ENCODE measurements at regions not wholly inside any gene's neighbourhood (a gene's known extent, or its start where the extent isn't known, plus 50 kb on each side); places are given as distances from the start of the nearest gene placed in this dataset.

DNA sequence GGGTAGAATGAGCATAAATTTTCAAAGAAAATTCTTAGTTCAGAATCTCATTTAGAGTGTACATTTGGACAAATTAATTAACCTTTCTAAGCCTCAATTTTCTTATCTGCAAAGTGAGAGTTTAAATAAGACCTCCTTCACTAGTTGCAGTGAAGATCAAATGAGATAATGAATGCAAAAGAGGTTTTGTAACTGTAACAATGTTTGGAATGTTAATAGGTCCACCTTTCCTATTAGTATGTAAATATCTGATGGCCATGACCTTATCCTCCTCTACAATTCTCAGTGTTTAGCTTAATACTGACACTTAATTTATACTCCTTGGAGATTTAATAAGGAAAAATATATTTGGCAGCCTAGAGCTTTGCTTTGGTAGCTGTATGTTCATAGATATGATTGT is 138.8 kb downstream of the GABRG1 start:
- no peak overlapping the region for H3K4me3 ChIP-seq (ENCODE audit: low read depth, low read length)
- TF ChIP-seq, protein P1, sequence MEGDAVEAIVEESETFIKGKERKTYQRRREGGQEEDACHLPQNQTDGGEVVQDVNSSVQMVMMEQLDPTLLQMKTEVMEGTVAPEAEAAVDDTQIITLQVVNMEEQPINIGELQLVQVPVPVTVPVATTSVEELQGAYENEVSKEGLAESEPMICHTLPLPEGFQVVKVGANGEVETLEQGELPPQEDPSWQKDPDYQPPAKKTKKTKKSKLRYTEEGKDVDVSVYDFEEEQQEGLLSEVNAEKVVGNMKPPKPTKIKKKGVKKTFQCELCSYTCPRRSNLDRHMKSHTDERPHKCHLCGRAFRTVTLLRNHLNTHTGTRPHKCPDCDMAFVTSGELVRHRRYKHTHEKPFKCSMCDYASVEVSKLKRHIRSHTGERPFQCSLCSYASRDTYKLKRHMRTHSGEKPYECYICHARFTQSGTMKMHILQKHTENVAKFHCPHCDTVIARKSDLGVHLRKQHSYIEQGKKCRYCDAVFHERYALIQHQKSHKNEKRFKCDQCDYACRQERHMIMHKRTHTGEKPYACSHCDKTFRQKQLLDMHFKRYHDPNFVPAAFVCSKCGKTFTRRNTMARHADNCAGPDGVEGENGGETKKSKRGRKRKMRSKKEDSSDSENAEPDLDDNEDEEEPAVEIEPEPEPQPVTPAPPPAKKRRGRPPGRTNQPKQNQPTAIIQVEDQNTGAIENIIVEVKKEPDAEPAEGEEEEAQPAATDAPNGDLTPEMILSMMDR (IDR thresholded peaks at IDR 0.05; ENCODE audit: borderline replicate concordance, insufficient read depth, low read depth, low read length) = no peak

DNA sequence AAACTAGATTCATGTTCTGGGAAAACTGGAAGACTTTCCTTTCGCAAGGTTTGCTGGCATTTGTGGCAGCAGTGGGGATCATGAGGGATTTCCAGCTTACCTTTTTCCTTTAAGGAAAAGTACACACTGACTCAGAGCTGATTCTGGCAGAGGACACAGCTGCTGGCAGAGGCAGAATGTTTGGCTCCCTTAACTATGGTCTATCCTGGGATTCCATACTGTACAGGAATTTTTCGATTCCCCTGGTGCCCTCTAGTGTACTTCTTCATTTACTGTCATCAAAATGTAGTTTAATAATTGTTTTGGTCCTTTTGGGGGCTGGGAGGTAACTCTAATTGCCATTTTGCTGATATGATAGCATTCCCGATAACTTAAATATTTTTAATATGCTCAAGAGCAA is 152.7 kb downstream of the GABRG1 start:
- TF ChIP-seq, protein P1 (IDR thresholded peaks at IDR 0.05; ENCODE audit: borderline replicate concordance, insufficient read depth, low read depth, low read length) = no peak
- H3K4me3 ChIP-seq (ENCODE audit: low read depth, low read length) = no peak overlapping the region

DNA sequence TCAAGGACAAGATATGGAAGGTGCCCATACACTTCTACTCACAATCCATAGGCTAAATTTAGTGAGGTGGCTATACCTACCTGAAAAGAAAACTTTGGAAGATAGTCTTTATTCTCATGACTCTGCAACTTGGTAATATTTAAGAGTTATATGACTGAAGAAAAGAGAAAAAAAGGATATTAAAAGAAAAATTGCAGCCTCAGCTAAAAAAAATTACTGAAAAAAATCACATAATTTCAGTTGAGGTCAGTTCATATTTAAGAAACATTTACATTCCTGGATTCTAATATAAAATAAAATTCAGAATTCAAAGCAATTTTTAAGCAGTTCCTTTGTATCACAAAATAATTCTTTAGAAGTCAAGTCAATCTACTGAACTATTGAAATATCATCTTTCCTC is 166.5 kb downstream of the GABRG1 start:
- TF ChIP-seq, protein P1 (IDR thresholded peaks at IDR 0.05; ENCODE audit: borderline replicate concordance, insufficient read depth, low read depth, low read length) = no peak
- H3K4me3 ChIP-seq (ENCODE audit: low read depth, low read length) = no peak overlapping the region

DNA sequence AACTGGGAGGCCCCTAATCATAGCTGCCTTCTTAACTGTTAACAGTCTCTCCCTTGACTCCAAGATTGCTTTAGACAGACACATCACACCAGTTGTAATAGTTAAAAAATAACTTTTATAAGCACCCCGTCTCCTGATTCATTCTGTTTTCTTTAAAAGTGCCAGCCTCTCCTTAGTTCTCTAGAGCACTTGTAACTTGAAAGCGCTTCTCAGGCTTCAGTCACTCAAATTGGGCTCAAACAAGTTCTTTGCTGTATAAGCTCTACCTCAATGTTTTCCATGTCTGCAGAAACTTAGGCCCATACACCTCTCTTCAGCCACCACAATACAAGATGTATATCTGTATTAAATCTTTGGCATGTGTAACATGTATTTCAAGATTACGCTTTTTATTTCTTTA is 169.6 kb downstream of the GABRG1 start:
- no peak overlapping the region for H3K4me3 ChIP-seq (ENCODE audit: low read depth, low read length)
- TF ChIP-seq, protein P1 (IDR thresholded peaks at IDR 0.05; ENCODE audit: borderline replicate concordance, insufficient read depth, low read depth, low read length) = no peak

DNA sequence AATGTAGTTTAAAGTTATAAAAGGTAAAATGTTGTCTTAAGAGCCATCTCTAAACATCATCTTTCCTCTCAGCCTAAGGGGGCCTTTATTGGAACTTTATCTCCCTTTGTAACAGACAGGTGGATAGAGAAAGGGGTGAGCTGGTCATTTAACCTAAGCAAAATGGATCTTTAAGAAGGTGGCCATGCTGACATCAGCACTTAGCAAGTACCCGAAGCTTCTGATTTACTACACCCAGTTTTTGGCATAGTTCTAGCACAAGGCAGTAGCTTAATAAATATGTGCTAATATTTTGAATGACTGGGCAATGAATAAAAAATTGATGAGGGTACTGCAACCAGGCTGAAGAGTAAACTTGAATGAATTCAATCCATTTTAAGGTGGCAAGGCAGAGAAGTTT is 172.7 kb downstream of the GABRG1 start:
- H3K4me3 ChIP-seq (ENCODE audit: low read depth, low read length) = no peak overlapping the region
- TF ChIP-seq, protein P1 (IDR thresholded peaks at IDR 0.05; ENCODE audit: borderline replicate concordance, insufficient read depth, low read depth, low read length) = no peak

DNA sequence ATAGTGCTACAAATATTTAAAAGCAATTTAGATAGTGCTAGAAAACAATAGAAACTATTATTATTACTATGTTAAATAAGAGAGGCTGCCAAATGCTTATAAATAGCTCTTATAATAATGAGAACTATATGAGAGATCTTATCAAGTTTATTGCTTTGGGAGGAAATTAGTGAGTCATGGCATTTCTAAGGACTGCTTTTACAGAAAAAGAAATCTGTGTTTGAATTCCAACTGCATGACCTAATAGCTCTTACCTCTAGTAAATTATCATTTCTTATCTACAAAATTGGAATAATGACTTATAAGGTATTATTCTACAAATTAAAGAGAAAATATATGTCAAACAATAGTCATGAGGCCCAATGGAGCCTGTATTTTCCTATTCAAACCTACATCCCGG is 177.2 kb downstream of the GABRG1 start:
- H3K4me3 ChIP-seq (ENCODE audit: low read depth, low read length) = no peak overlapping the region
- TF ChIP-seq, protein P1 (IDR thresholded peaks at IDR 0.05; ENCODE audit: borderline replicate concordance, insufficient read depth, low read depth, low read length) = no peak

DNA sequence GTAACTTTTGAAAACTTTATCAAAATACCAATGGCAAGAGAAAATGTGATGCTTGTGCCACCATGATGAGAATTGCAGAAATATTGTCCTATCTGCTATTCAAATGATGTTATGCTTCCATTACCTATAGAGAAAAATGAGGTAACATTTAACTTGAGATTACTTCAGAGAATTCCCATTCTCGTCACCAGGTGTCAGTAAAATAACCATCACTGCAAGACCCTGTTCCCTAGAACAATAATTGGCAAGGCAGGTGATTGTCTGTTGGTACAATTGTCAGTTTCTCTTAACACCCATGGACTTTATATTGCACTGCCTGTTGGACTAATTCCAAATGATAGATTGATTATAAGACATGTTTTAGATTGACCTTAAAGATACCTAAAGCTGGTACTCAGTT is 179.9 kb downstream of the GABRG1 start:
- TF ChIP-seq, protein P1 (IDR thresholded peaks at IDR 0.05; ENCODE audit: borderline replicate concordance, insufficient read depth, low read depth, low read length) = no peak
- no peak overlapping the region for H3K4me3 ChIP-seq (ENCODE audit: low read depth, low read length)
